ENCODE measurements at regions not wholly inside any gene's neighbourhood (a gene's known extent, or its start where the extent isn't known, plus 50 kb on each side); places are given as distances from the start of the nearest gene placed in this dataset.

DNA sequence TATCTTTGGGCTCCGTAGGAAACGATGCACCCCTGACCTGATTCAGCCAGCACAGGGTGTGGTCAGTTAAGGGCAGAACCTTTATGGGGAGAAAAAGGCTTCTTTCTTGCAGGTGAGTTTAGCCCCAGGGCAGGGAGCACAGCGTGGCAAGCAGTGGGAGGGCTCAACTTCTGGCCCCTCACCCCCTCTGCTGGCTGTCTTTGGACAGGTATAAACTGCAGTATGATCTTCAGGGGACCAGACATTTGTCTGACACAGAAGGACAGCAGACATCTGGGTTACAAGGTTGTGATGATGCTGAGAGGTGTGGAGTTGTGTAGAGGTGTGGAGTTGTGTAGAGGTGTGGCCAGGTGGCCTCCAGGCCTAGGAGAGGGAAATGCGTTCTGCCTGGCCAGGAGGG lies 324.0 kb upstream of the PLET1 start:
- no peaks in the 10 kb centered on the region for H3K9me3 ChIP-seq (ENCODE audit: control insufficient read depth, insufficient read depth, low read length)
- no peak overlapping the region for H2BK15ac ChIP-seq (ENCODE audit: low read depth, low read length)
- CTCF ChIA-PET, result no interaction called here
- H3K18ac ChIP-seq (ENCODE audit: low read depth, low read length), result no peak overlapping the region
- H2BK20ac ChIP-seq (ENCODE audit: low read depth, low read length), result no peak overlapping the region
- no peaks in the 10 kb centered on the region for H3K4me1 ChIP-seq (ENCODE audit: control insufficient read depth, insufficient read depth, low read length)
- dilution Hi-C loops (cut with HindIII; ENCODE audit: low sequenced_read_pairs, unreplicated experiment) (no loop called here), intact Hi-C loops (cut with micrococcal nuclease) (no loop called here), in situ Hi-C loops (cut with MboI; ENCODE audit: low sequenced_read_pairs) (loop anchor here (5.0 kb wide), 1 partner anchor 708 kb away; no protein-coding TSS in a partner anchor)
- no peak overlapping the region for H2BK5ac ChIP-seq (ENCODE audit: low read depth, low read length, poor library complexity, severe bottlenecking)
- no peak for TF ChIP-seq POLR2A (IDR thresholded peaks at IDR 0.05; ENCODE audit: low read depth, low read length)
- TF ChIP-seq SMC3 (IDR thresholded peaks at IDR 0.05; ENCODE audit: low read depth, low read length), result no peak
- TF ChIP-seq, protein P1, sequence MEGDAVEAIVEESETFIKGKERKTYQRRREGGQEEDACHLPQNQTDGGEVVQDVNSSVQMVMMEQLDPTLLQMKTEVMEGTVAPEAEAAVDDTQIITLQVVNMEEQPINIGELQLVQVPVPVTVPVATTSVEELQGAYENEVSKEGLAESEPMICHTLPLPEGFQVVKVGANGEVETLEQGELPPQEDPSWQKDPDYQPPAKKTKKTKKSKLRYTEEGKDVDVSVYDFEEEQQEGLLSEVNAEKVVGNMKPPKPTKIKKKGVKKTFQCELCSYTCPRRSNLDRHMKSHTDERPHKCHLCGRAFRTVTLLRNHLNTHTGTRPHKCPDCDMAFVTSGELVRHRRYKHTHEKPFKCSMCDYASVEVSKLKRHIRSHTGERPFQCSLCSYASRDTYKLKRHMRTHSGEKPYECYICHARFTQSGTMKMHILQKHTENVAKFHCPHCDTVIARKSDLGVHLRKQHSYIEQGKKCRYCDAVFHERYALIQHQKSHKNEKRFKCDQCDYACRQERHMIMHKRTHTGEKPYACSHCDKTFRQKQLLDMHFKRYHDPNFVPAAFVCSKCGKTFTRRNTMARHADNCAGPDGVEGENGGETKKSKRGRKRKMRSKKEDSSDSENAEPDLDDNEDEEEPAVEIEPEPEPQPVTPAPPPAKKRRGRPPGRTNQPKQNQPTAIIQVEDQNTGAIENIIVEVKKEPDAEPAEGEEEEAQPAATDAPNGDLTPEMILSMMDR (conservative IDR thresholded peaks at IDR 0.05; ENCODE audit: low read depth, low read length), result no peak
- TF ChIP-seq, protein P2, sequence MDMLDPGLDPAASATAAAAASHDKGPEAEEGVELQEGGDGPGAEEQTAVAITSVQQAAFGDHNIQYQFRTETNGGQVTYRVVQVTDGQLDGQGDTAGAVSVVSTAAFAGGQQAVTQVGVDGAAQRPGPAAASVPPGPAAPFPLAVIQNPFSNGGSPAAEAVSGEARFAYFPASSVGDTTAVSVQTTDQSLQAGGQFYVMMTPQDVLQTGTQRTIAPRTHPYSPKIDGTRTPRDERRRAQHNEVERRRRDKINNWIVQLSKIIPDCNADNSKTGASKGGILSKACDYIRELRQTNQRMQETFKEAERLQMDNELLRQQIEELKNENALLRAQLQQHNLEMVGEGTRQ (IDR thresholded peaks at IDR 0.05; ENCODE audit: low read depth, low read length), result no peak
- TF ChIP-seq FOS (IDR thresholded peaks at IDR 0.05; ENCODE audit: low read depth, low read length), result no peak
- TF ChIP-seq MXI1 (IDR thresholded peaks at IDR 0.05; ENCODE audit: borderline replicate concordance, low read depth, low read length), result no peak
- DNase-seq (no peak), ATAC-seq (ENCODE audit: low read depth) (no peak)
- H3K4me2 ChIP-seq (ENCODE audit: low read depth, low read length), result no peak overlapping the region
- no peaks in the 10 kb centered on the region for H3K79me1 ChIP-seq (ENCODE audit: low read depth in 1 of 2, low read length in 2 of 2)
- H3K4me3 ChIP-seq (ENCODE audit: insufficient read depth, low read depth, low read length), result no peak overlapping the region
- H3K56ac ChIP-seq (ENCODE audit: extremely low read depth, insufficient read depth, low read length), result no peak overlapping the region
- H2AFZ ChIP-seq (replicated peaks; ENCODE audit: low read length, poor library complexity), result no peak overlapping the region
- H3K23ac ChIP-seq (ENCODE audit: low read depth, low read length), result no peak overlapping the region
- POLR2A ChIA-PET (ENCODE audit: unreplicated experiment), result no interaction called here
- H3K27me3 ChIP-seq (ENCODE audit: control insufficient read depth, insufficient read depth, low read length), result peaks cover 16% of the 10 kb centered on the region
- no peak overlapping the region for H3K9ac ChIP-seq (ENCODE audit: low read depth, low read length)
- H3K9me1 ChIP-seq (ENCODE audit: insufficient read depth, low read length), result no peaks in the 10 kb centered on the region
- BruUV-seq (replicated peaks), result no TSS peak
- no peak overlapping the region for H3K14ac ChIP-seq (replicated peaks; ENCODE audit: low read depth, low read length)
- no peak overlapping the region for H2AK9ac ChIP-seq (replicated peaks; ENCODE audit: low read depth, low read length, poor library complexity)
- no peak overlapping the region for H2AK5ac ChIP-seq (ENCODE audit: low read depth, low read length)
- no peak overlapping the region for H4K8ac ChIP-seq (ENCODE audit: low read depth in 2 of 2, low read length in 2 of 2)
- no peak overlapping the region for H4K5ac ChIP-seq (ENCODE audit: low read depth, low read length)
- no peak overlapping the region for H3K4ac ChIP-seq (ENCODE audit: low read depth, low read length)
- no peak overlapping the region for H4K91ac ChIP-seq (ENCODE audit: insufficient read depth, low read depth, low read length)
- H3K36me3 ChIP-seq (ENCODE audit: control insufficient read depth, insufficient read depth, low read length), result no peaks in the 10 kb centered on the region
- 92% methylated on average over 2 of the region's 4 CpGs; no CpG with 5 or more reads in 1 of the 2 experiments for WGBS, 2 experiments (ENCODE audit: extremely low coverage in 2 of 2, insufficient read length in 1 of 2)
- no peaks in the 10 kb centered on the region for H4K20me1 ChIP-seq (ENCODE audit: insufficient read depth, low read length)
- H2BK120ac ChIP-seq (ENCODE audit: low read depth, low read length), result no peak overlapping the region
- no peak overlapping the region for H3K27ac ChIP-seq (ENCODE audit: insufficient read depth, low read length)
